ENCODE measurements at regions not wholly inside any gene's neighbourhood (a gene's known extent, or its start where the extent isn't known, plus 50 kb on each side); places are given as distances from the start of the nearest gene placed in this dataset.

DNA sequence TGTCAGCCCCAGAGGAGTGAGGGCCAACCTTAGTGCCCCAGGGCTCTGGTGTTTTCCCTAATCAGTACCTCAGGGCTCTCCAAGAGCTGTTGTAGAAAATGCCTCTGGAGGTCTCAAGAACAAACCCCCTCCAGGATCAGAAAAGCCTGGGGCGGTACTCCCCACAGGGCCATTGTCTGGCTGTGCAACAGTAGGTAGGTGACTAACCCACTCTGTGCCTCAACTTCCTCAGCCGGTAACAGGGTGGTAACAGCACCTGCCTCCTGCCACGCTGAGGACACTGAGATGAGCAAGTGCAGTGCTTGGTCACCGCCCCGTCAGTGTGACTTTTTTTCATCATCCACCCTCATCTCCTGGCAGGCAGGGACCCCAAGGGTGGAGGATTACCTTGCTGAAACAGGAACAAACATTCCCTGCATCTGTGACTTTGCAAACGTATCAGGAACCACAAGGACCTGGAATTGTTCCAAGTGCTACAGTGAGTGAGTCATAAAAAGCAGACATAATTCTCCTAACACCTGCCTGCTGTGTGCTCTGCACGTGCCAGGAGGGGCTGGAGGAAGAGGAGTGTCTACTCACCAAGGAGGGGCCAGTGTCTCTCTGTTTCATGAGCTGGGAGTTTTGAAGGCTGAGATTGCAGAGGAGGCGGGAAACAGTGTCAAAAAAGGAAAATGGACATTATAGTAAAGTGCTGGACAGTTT lies 440.8 kb downstream of the NPHP4 start:
- intact Hi-C loops (cut with DNase I; ENCODE audit: low total_unique reads) = no loop called here
- TF ChIP-seq, protein P1, sequence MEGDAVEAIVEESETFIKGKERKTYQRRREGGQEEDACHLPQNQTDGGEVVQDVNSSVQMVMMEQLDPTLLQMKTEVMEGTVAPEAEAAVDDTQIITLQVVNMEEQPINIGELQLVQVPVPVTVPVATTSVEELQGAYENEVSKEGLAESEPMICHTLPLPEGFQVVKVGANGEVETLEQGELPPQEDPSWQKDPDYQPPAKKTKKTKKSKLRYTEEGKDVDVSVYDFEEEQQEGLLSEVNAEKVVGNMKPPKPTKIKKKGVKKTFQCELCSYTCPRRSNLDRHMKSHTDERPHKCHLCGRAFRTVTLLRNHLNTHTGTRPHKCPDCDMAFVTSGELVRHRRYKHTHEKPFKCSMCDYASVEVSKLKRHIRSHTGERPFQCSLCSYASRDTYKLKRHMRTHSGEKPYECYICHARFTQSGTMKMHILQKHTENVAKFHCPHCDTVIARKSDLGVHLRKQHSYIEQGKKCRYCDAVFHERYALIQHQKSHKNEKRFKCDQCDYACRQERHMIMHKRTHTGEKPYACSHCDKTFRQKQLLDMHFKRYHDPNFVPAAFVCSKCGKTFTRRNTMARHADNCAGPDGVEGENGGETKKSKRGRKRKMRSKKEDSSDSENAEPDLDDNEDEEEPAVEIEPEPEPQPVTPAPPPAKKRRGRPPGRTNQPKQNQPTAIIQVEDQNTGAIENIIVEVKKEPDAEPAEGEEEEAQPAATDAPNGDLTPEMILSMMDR (IDR thresholded peaks at IDR 0.05 in 4 of 5, conservative IDR thresholded peaks at IDR 0.05 in 1 of 5) = no peak
- TF ChIP-seq POLR2A (IDR thresholded peaks at IDR 0.05) = no peak
- H3K9me3 ChIP-seq = peaks cover 0 to 4% (median 0%) of the 10 kb centered on the region in 3 donors
- no peaks in the 10 kb centered on the region for H3K36me3 ChIP-seq
- ATAC-seq (no peak), DNase-seq (no peak)
- H3K27me3 ChIP-seq = no peaks in the 10 kb centered on the region
- in situ Hi-C loops (cut with MboI; ENCODE audit: low sequenced_read_pairs in 4 of 4) = no loop called here
- no peaks in the 10 kb centered on the region for H3K4me1 ChIP-seq
- H3K27ac ChIP-seq = no peak overlapping the region
- H3K4me3 ChIP-seq = no peak overlapping the region

DNA sequence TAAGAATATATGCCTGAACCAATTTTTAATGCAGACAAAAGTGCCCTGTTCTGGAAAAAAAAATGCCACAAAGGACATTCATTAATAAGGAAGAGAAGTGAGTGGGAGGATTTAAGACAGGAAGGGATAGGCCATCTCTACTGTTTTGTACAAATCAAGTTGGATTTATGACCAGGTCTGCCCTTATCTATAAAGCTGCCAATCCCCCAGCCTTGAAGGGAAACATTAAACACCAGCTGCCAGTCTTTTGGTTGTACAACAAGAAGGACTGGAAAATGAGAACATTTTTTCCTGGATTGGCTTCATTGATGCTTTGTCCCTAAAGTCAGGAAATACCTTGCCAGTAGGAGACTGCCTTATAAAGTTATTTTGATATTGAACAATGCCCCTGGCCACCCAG lies 444.0 kb downstream of the NPHP4 start:
- H3K36me3 ChIP-seq = no peaks in the 10 kb centered on the region
- no peak overlapping the region for H3K4me3 ChIP-seq
- no peak for ATAC-seq
- intact Hi-C loops (cut with DNase I; ENCODE audit: low total_unique reads) = no loop called here
- DNase-seq = no peak
- no peaks in the 10 kb centered on the region for H3K27me3 ChIP-seq
- TF ChIP-seq, protein P1 (IDR thresholded peaks at IDR 0.05 in 4 of 5, conservative IDR thresholded peaks at IDR 0.05 in 1 of 5) = no peak
- TF ChIP-seq POLR2A (IDR thresholded peaks at IDR 0.05) = no peak
- no peak overlapping the region for H3K27ac ChIP-seq
- peaks cover 0 to 4% (median 0%) of the 10 kb centered on the region in 3 donors for H3K9me3 ChIP-seq
- no peaks in the 10 kb centered on the region for H3K4me1 ChIP-seq
- in situ Hi-C loops (cut with MboI; ENCODE audit: low sequenced_read_pairs in 4 of 4) = no loop called here

DNA sequence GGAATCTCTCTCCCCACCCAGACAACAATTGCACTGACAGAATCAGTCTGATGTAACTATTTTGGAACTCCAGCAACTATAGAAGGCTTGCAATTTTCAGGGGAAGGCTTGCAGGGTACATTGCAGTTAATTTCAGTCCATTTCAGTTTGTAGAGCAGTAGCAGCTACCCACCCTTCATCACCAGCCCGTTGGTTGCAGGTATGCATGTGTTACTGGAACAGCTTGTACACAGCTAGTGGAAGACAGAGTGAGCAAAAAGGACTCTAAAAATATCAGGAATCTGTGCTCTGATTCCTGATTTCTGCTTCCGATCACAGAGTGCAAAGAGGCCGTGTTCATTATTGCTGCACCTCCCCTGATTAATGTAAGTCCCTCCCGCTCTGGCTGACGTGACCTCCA lies 449.0 kb downstream of the NPHP4 start:
- Histone ChIP-seq H3K27me3 (peaks cover 0 to 2% (median 0%) of the 10 kb centered on the region in 3 donors), H3K4me3 (no peak overlapping the region), H3K27ac (no peak overlapping the region), H3K36me3 (no peaks in the 10 kb centered on the region), H3K9me3 (no peaks in the 10 kb centered on the region), H3K4me1 (no peaks in the 10 kb centered on the region)
- no peak for DNase-seq
- intact Hi-C loops (cut with DNase I; ENCODE audit: low total_unique reads) = no loop called here
- in situ Hi-C loops (cut with MboI; ENCODE audit: low sequenced_read_pairs in 4 of 4) = no loop called here
- no peak for ATAC-seq
- TF ChIP-seq, protein P1 (IDR thresholded peaks at IDR 0.05 in 4 of 5, conservative IDR thresholded peaks at IDR 0.05 in 1 of 5) = no peak
- TF ChIP-seq POLR2A (IDR thresholded peaks at IDR 0.05) = no peak

DNA sequence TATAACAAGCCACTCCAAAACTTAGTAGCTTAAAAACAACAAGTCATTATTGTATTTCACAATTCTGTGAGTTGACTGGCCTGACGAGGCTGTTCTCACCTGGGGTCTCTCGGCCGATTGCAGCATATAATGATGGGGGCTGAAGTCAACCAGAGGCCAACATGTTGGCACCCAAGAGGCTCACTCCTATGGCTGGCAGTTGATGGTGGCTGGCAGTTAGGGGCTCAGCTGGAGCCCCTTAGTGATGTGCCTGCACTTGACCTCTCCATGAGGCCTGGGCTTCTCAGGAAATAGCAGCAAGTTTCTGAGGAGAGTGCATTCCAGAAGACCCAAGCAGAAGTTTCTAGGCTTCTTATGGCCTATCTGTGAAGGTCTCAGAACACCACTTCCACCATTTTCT lies 459.4 kb downstream of the NPHP4 start:
- intact Hi-C loops (cut with DNase I; ENCODE audit: low total_unique reads) = no loop called here
- ATAC-seq (no peak), DNase-seq (no peak)
- no peaks in the 10 kb centered on the region for H3K4me1 ChIP-seq
- in situ Hi-C loops (cut with MboI; ENCODE audit: low sequenced_read_pairs in 4 of 4) = no loop called here
- no peak for TF ChIP-seq POLR2A (IDR thresholded peaks at IDR 0.05)
- TF ChIP-seq, protein P1 (IDR thresholded peaks at IDR 0.05 in 4 of 5, conservative IDR thresholded peaks at IDR 0.05 in 1 of 5) = no peak
- no peaks in the 10 kb centered on the region for H3K9me3 ChIP-seq
- H3K36me3 ChIP-seq = no peaks in the 10 kb centered on the region
- H3K27me3 ChIP-seq = no peaks in the 10 kb centered on the region
- H3K27ac ChIP-seq = no peak overlapping the region
- no peak overlapping the region for H3K4me3 ChIP-seq

Measured in gastrocnemius medialis (tissue), 4 donors.